GM21390 (cell line): ENCODE measurements at regions not wholly inside any gene's neighbourhood (a gene's known extent, or its start where the extent isn't known, plus 50 kb on each side); places are given as distances from the start of the nearest gene placed in this dataset.
"Not testable (repeated sequence)": the region's sequence is repeated elsewhere in the genome, so short reads cannot be mapped to it uniquely, and the experiment has no call there.

Experiments
- ATAC-seq: cut with Tn5 transposase; IDR thresholded peaks from one replicate; pipeline ENCODE4 v1.9.1; 2021; ENCODE audit not compliant: unreplicated experiment

DNA sequence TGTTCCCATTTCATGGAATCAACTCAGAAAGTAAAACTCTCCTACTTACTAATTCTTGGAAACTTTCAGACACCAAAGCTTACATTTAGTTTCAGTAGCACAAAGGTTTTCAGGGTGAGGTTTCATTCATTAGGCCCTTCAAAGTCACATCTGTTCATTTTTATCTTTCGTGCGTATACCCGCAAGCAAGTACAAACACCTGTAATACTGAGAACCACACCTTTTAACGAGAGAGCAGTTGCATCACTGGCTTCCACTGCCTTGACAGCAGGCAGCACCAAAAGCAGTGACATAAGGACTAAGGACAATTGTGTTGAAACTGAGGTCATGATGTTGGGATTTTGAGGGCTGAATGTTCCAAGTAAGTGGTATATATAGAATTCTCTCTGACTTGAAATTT, 60.5 kb downstream of the GOLGA6L22 start:
- not testable (repeated sequence) for ATAC-seq

DNA sequence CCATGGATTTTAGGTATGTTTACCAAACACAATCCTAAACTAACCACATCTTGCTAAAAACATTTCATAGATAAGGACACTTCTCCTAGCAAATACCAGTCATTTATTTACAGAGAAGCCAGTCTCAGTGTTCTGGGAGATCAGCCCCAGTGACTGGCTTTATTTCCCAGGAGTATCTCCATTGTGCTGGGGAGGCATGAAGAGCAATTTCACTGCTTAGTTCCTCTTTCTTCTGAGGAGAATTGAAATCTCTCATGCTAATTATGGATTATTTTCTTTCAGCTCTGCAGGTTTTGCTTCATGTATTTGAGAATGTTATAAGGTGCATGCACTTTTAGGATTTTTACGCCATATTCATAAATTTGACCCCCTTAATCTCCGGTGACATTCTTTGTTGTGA, 67.8 kb downstream of the GOLGA6L22 start:
- not testable (repeated sequence) for ATAC-seq

- ATAC-seq = peak; percentile 77
These were observed 68.3 kb downstream of the GOLGA6L22 start for GRCh38 chr15:22527016-22527415.

- ATAC-seq = not testable (repeated sequence)
These were observed 70.5 kb downstream of the GOLGA6L22 start for GRCh38 chr15:22529200-22529599.

DNA sequence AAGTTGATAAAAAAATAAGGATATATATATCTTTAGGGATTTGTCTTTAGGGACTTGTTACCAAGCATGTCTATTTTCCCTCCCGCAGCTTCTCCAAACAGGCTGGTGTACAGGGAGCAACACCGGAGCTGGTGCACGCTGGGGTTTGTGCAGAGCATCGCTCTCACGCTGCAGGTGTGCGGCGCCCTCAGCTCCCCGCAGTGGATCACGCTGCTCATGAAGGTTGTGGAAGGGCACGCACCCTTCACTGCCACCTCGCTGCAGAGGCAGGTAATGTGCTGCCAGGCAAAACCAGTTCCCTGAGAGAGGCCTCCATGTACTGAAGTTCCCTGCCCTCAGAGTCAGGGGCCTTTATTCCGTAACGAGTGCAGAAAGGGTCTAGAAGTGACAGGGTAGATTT, 101.0 kb downstream of the GOLGA6L22 start:
- ATAC-seq = not testable (repeated sequence)

GRCh38 chr15:22561716-22562115, 103.0 kb downstream of the GOLGA6L22 start:
- ATAC-seq = not testable (repeated sequence)

- ATAC-seq = not testable (repeated sequence)
These were observed 107.8 kb downstream of the GOLGA6L22 start for GRCh38 chr15:22566510-22566909.

DNA sequence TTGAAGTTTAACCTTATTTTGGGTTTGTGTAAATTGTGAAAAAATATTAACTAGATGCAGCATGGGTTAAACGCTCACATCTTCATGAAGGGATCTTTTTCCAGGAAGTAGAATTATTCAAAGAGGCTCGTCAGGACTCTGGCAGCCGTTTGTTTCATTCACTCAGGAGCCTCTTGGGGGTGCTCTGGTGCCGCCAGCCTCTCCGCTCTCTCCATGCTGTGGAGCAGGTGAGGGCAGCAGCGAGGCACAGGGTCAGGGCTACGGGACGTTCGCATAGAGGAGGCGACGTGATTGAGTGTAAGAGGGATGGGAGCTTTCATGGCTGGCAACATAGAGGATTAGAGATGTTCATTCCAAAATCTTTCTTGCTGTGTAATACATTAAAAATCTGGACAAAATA, 110.8 kb downstream of the GOLGA6L22 start:
- ATAC-seq = not testable (repeated sequence)

DNA sequence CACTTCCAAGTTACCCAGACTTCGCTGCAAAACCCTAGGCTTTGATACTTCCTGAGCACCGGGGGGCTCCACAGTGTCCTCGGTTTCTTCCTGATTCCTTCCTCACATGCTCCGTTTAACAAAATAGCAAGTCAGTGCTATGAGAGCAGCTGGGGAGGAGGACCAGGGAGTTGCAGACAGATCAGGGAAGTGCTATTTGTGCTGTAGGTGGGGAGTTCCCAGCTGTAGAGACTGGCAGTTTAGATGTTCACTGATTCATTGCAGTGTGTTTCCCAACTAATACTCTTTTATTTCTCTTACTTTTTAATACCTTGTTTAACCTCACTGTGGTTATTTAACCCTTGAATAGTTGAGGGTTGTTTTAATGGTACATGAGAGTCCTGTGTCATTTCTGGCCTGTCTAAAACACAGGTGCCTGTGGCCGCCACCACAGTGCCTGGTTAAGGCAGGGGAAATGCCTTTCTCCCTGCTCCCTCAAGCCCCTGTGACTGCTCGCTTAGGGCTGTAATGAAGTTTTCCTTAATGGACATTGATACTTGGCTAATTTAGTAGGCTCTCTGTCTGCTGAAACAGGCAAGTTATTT, 113.5 kb downstream of the GOLGA6L22 start:
- not testable (repeated sequence) for ATAC-seq

GRCh38 chr15:22572792-22573191, 114.1 kb downstream of the GOLGA6L22 start:
- ATAC-seq = not testable (repeated sequence)

DNA sequence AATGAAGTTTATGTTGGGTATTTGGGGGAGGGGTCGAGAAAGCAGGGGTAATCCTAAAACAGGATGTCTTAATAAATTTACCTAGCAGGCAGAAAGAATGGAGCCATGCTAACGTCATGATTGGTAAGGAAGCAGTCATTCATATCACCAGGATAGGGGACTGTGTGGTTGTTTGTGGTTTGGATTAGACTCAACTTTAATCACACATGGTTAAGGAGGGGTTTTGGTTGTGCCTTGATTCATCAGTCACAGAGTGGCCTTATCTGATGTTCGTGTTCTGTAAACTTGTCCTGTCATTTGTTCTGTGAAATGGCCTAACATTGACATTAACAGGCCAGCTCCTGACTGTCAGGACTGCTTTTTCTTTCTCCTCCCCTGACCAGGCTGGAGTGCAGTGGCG, 119.1 kb downstream of the GOLGA6L22 start:
- ATAC-seq = not testable (repeated sequence)

DNA sequence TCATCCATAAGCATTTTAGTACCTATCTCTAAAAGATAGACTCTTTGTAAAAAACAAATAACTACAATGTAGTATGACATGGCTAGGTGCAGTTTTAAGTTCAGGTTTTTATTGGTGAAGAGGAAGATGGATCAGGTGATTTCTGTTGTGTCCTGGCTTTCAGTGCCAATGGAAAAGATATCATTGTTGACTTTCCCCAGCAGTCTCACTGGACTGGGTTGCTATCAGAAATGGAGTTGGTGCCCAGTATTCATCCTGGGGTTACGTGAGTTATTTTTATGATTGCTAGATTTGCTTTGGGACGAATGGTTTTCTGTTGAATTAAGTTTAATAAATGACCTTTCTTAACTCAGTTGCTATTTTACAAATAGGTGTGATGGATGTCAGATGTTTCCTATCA, 120.5 kb downstream of the GOLGA6L22 start:
- not testable (repeated sequence) for ATAC-seq

GRCh38 chr15:22587391-22587790, 128.7 kb downstream of the GOLGA6L22 start:
- ATAC-seq = not testable (repeated sequence)

DNA sequence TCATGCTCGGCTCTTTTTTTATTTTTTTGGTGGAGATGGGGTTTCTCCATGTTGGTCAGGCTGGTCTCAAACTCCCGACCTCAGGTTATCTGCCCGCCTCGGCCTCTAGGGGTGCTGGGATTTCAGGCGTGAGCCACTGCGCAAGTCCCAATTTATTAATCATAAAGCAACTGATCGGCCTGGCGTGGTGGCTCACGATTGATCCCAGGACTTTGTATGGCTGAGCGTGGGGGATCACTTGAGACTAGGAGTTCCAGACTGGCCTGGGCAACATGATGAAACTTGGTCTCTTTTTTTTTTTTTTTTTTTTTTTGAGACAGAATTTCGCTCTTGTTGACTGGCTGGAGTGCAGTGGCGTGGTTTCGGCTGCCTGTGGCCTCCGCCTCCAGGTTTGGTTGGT, 139.8 kb downstream of the GOLGA6L22 start:
- ATAC-seq = not testable (repeated sequence)

DNA sequence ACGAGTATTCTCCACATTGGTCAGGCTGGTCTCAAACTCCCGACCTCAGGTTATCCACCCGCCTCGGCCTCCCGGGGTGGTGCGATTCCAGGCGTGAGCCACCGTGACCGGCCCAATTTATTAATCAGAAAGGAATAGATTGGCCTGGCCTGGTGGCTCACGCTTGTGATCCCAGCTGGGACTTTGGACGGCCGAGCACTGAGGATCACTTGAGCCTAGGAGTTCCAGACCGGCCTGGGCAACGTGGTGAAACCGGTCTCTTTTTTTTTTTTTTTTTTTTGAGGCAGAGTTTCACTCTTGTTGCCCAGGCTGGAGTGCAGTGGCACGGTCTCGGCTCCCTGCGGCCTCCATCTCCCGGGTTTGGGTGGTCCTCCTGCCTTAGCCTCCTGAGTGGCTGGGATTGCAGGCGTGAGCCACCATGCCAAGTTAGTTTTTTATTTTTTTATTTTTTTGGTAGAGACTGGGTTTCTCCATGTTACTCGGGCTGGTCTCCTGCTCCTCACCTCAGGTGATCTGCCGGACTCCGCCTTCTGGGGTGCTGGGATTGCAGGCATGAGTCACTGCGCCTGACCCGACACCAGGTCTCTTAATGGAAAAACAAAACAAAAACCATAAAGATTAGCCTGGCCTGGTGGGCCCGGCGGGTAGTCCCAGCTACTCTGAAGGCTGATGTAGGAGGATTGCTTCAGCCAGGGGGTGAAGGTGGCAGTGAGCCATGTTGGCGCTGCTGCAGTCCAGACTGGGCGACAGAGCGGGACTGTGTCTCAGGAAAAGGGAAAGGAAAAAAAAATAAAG, 141.0 kb downstream of the GOLGA6L22 start:
- not testable (repeated sequence) for ATAC-seq

- not testable (repeated sequence) for ATAC-seq
These were observed 158.3 kb downstream of the GOLGA6L22 start for GRCh38 chr15:22616976-22617375.

DNA sequence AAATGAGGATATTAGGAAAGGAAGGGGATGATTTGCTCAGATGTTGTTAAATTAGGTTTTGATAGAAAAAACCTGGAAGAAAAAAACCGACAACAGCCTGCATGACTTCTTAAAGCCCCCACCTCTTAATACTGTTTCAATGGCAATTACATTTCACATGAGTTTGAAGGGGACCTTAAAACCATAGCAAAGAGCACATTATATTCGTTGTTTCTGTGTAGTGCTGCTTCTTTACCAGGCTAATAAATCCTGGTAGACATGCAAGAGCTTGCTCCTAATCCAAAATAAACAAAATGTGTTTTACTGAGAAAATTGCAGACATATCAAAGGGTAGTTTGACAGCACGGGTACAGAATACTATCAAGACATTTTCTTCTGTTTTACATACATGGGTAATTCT, 154.7 kb upstream of the NIPA1 start:
- not testable (repeated sequence) for ATAC-seq

- not testable (repeated sequence) for ATAC-seq
These were observed 146.5 kb upstream of the NIPA1 start for GRCh38 chr15:22639983-22640382.

DNA sequence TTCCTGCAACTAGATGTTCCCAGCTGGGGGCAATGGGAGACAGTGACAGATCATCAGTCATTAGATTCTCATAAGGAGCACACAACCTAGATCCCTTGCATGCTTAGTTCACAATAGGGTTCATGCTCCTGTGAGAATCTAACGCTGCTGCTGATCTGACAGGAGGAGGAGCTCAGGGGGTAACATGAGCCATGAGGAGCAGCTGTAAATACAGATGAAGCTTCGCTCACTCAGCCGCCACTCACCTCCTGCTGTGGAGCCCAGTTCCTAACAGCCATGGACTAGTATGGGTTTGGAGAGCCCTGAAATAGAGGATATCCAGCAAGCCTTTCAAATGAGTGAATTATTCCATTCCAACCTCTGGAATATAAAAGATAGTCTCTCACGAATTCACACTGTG, 137.0 kb upstream of the NIPA1 start:
- not testable (repeated sequence) for ATAC-seq

DNA sequence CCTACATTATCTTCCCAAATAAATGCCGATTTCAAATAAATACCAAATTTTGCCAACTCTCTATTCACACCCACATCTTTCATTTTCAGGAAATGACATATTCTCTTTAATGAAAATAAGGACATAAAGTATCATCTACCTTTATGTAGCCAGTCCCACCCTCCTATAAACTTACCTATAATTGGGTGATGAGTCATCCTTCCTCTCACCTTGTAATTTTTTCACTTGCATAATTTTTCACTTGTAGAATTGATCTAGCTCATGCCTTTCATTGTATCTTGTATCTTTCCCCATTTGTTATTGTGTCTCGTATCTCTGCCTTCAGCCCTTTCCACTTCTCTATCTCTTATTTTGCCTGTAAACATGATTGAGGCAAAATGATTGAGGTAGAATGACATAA, 135.3 kb upstream of the NIPA1 start:
- not testable (repeated sequence) for ATAC-seq

GRCh38 chr15:22664294-22665058, 122.0 kb upstream of the NIPA1 start:
- ATAC-seq = peak; percentile 86
